Lower leg skin (tissue), 3 donors: ENCODE measurements at regions not wholly inside any gene's neighbourhood (a gene's known extent, or its start where the extent isn't known, plus 50 kb on each side); places are given as distances from the start of the nearest gene placed in this dataset.

Experiments used
- CTCF ChIP-seq, 3 donors: fragments of 450-650 bp; IDR thresholded peaks; one replicate each; pipeline ENCODE4 v1.5.1; 2016; ENCODE audit warnings: antibody characterized with exemption in 3 of 3, mild to moderate bottlenecking in 3 of 3, moderate library complexity in 2 of 3
- POLR2A ChIP-seq, 2 donors: fragments of 450-650 bp; IDR thresholded peaks; one replicate each; pipeline ENCODE4 v1.6.1; 2016 to 2017; ENCODE audit warnings: antibody characterized with exemption in 2 of 2, mild to moderate bottlenecking in 1 of 2, moderate library complexity in 1 of 2

- no peak for TF ChIP-seq POLR2A (IDR thresholded peaks at IDR 0.05)
- no peak for TF ChIP-seq CTCF (IDR thresholded peaks at IDR 0.05)
Observed at GRCh38 chr3:148280623-148281242, 417.0 kb upstream of the AGTR1 start.
